CD4-positive, alpha-beta T cell treated with Interleukin-6 at 100 ng/mL for 8 hours (primary cell): ENCODE measurements at regions not wholly inside any gene's neighbourhood (a gene's known extent, or its start where the extent isn't known, plus 50 kb on each side); places are given as distances from the start of the nearest gene placed in this dataset.

ENCODE experiments used
- DNase-seq: peaks from one replicate; pipeline ENCODE4 v3.0.0-alpha.2; 2020; ENCODE audit warnings: mixed read lengths, low spot score

DNA sequence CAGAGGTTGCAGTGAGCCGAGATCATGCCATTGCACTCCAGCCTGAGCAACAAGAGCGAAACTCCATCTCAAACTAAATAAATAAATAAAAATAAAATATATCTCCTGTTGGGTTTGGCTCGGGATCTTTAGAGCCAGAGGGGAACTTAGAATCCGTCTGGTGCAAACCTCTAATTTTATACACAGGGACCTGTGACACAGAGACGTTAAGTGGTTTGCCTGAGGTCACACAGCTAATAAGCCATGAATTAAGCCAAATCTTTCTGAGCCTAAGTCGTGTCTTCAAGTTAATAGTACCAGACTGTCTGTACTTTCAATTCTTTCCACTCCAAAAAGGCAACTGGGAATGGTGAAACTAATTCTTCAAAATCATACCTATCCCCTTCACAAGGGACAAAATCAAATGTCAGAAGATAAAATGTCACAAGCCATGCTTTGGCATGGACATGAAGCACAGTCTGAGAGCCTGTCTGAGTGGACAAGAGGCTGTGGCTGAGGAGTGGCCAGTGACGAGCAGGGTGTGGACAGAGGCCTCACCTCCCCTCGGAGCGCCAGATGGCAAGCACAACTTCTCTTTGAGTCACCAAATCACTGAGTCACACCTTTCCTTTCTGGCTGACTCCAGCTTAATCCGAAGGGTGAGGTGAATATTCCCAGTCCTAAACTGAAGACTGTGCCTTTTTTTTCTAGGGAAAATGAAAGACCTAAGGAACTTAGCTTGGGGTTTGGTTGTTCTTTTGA, 177.4 kb downstream of the TFAP2A start:
- no peak for DNase-seq

DNA sequence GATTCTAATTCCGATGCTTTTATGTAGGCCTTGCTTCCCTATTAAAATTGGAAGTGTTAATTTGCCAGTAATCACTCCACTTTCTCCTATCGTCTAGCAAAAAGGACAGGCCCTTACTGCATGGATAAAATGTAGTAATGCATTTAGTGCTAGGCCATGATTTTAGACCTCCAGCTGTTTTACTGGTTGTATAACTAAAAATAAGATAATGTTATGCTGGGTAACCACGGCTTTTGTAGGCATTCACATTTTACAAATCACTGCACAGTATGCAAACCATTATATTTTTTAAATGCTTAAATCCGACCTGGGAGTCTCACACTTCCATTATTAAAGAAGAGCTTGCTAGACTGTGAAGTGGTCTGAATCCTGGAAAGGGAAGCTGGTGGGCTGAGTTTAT, 179.5 kb downstream of the TFAP2A start:
- DNase-seq: no peak

- no peak for DNase-seq
These were observed 184.3 kb downstream of the TFAP2A start for GRCh38 chr6:10230531-10230930.

DNA sequence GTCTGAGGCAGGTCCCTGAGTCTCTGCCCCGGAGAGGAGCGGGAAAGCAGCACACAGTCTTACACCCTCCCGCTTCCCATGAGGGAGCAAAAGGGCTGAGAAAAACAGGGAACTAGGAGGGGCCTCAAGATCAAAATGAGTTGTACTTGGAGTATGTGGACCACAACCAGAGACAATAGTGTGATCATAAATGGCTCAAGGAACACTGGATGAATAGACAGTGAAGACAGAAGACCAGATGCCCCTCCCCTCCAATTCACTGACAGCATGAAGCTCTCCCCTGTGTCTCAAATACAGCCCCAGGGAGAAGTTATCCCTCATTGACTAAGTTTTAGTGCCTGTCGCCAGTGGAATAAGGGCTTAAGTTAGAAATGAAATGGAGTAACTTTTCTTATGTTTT, 191.0 kb downstream of the TFAP2A start:
- no peak for DNase-seq

DNA sequence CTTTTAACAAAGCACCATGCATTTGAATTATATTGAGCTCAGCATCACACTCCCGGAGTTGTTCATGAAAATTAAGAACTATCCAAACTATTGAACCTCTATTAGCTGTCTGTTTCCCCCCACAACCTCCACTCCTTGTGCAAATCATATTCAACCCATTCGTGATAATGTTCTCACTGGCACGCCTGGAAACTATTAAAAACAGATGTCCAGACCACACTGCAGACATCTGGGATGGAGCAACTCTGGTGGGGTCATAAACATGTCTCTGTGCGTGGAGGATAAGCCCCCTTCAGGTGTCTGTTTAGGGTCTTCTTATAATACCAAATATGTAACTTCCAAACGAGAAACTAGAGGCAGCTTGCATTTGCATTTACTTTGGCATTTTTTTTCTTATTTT, 193.7 kb downstream of the TFAP2A start:
- DNase-seq: no peak

DNA sequence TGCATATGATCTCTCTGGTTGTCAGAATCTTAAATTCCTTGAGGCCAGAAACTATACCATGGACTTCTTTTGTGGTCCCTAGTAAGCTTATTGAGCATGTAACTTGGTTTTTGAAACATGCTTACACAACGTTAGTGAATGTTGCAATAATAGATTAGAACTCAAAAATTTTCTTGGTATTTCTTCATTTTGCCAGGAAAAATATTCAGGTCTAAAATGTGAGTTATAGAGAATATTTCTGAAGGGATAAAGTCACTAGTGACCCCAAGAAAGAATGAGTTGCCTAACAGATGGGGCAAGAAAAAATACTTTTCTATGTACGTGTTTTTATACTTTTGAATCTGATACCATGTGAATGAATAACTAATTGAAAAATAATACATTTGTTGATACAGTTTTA, 195.4 kb downstream of the TFAP2A start:
- DNase-seq: no peak

- DNase-seq: no peak
These were observed 197.8 kb downstream of the TFAP2A start for GRCh38 chr6:10217111-10217510.

- no peak for DNase-seq
These were observed 199.4 kb downstream of the TFAP2A start for GRCh38 chr6:10215326-10216110.

DNA sequence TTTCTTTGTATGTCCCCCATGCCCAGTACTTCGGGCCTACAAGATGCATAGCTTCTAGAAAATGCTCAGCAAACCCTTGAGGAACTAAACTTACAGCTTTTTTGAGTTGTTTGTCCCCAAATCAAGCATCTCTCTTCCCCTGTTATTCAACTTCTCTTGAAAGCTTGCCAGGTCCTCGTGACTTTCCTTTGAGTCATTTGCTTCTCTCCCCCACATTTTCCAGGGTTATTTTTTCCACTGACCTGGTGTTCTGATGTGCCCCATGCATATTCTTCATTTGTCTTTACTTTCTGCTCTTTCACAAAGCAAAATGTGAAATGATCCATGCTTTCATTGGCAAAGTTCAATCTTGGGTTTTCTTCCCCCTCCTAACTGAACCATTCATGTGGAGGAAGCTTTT, 204.8 kb downstream of the TFAP2A start:
- no peak for DNase-seq

DNA sequence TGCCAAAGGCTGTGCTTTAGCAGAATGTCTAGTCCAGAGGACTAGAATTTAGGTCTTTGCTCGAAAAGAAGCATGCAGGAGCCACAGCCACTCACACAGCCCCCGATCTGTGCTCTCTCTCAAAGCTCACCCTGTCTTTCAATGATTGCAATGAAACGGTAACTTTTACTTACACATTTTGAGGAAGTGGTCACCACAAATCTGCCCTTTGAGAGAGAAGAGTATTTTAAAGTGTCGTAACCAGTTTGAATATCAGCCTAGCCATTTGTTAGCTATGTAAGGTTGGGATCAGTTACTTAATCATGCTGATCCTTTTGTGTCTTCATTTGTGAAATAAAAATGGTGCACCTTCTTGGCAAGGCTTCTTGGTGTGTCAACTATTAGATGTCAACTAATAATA, 209.0 kb downstream of the TFAP2A start:
- DNase-seq: no peak

- DNase-seq: no peak
These were observed 209.8 kb downstream of the TFAP2A start for GRCh38 chr6:10205120-10205519.

GRCh38 chr6:10203651-10204050, 211.2 kb downstream of the TFAP2A start:
- no peak for DNase-seq

- no peak for DNase-seq
These were observed 212.3 kb downstream of the TFAP2A start for GRCh38 chr6:10202581-10202980.

- DNase-seq: no peak
These were observed 213.0 kb downstream of the TFAP2A start for GRCh38 chr6:10201606-10202510.

DNA sequence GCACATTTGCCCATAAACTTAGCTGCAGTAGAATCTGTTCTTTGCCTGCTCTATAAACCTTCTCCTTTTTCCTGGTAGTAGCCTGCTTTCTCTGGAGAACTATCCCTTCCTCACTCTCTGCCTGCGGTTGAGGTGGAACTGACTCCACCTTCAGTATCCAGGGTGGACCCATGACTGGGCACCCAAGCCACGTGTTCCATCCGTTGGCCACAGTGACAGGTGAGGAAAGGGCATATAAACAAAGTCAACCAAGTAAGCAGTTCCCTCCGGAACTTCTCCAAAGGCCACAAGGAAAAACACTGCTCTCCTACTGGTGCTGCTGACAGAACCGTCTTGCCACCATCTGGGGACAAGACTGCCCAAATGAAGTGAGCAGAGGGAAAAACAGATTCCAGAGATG, 218.8 kb downstream of the TFAP2A start:
- DNase-seq: no peak

GRCh38 chr6:10194816-10195672, 219.8 kb downstream of the TFAP2A start:
- DNase-seq: no peak

- DNase-seq: no peak
These were observed 221.6 kb downstream of the TFAP2A start for GRCh38 chr6:10193321-10193720.

DNA sequence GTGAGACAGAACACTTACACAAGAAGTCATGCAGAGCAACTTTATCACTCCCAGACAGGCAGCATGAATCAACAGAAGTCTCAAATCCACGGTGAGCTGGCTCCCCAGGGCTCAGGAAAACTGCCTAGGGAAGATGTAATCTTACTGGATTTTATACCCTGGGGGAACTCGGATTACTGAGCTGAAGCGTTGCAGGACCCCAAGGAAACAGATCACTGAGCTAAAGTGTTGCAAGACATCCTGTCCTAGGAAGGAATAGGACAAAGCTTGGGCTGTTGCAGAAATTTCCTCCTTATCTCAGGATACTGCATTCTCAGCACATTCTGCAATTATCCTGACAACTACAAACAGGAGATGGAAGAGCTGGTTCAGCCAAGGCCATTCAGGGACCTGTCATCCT, 224.8 kb downstream of the TFAP2A start:
- DNase-seq: no peak

DNA sequence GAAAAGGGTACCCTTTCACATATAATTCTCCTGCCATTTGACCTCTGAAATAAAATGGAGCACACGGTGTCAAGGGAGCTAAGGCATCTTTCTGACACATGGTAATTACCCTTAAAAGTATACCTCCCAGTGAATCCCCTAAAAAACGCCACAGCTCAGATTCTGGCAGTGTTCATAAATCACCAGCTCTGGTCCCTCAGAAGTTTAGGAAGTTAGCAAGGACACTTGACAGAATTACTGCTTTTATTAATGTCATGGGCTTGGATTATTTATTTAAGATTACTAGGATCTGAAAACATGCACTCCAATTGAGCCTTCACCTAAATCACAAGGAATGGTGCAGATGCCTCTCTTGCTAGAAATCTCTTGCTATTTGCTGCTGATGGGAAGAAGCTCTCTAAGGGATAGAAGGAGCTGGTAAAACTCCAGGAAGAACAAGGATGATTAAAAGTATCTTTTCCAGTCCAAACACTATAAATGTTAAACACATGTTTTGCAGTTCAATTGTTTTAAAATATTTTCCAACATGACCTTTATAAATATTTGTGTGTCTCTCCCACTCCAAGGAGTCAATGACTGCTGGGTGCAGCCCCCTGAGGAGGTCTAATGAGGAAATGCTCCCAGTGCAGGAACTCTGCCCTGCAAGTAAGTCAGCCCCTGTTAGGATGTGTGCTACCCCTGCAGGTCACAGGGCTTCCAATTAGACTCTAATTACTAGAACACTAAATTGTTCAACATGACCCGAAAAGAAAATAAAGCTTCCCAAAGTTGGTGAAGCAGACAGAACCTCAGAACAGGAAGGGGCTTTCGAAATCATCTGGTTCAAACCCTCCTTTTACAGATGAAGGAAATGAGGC, 230.3 kb downstream of the TFAP2A start:
- DNase-seq: no peak
